PC-9 (cell line): ENCODE measurements at regions not wholly inside any gene's neighbourhood (a gene's known extent, or its start where the extent isn't known, plus 50 kb on each side); places are given as distances from the start of the nearest gene placed in this dataset.

Experiments used
- CTCF ChIP-seq: fragments of 200-600 bp; sonication (generic); conservative IDR thresholded peaks from 2 replicates; pipeline ENCODE4 v1.6.1; 2017; ENCODE audit warnings: mixed run types, antibody characterized with exemption, mild to moderate bottlenecking, moderate library complexity
- EZH2 ChIP-seq: fragments of 200-600 bp; sonication (generic); IDR thresholded peaks from 2 replicates; pipeline ENCODE4 v1.8.0; 2017; ENCODE audit warnings: antibody characterized with exemption, low read depth

GRCh38 chr4:126065016-126065415, 750.3 kb downstream of the FAT4 start:
- no peak for TF ChIP-seq CTCF
- TF ChIP-seq EZH2: no peak
